GM12891 (cell line): ENCODE measurements at regions not wholly inside any gene's neighbourhood (a gene's known extent, or its start where the extent isn't known, plus 50 kb on each side); places are given as distances from the start of the nearest gene placed in this dataset.

ENCODE experiments used
- POLR2A ChIP-seq: IDR thresholded peaks from 2 replicates; pipeline ENCODE4 v1.6.1; 2011; ENCODE audit warnings: low read depth, low read length, control low read depth
- POLR2AphosphoS5 ChIP-seq: IDR thresholded peaks from 2 replicates; pipeline ENCODE4 v1.6.1; 2011; ENCODE audit warnings: low read depth, low read length, control low read depth

GRCh38 chr18:75959150-75959549 is 531.6 kb upstream of the SMIM21 start:
- no peak for TF ChIP-seq POLR2AphosphoS5
- TF ChIP-seq POLR2A = no peak
